ENCODE measurements at regions not wholly inside any gene's neighbourhood (a gene's known extent, or its start where the extent isn't known, plus 50 kb on each side); places are given as distances from the start of the nearest gene placed in this dataset.

GRCh38 chr4:171565130-171565788 is 247.9 kb upstream of the GALNTL6 start:
- no peak overlapping the region for H3K4me3 ChIP-seq (replicated peaks; ENCODE audit: low read depth, low read length)
- DNase-seq (ENCODE audit: extremely low read depth, low read depth): no peak
- TF ChIP-seq CTCF (IDR thresholded peaks at IDR 0.05; ENCODE audit: low read depth, low read length, missing control alignments): no peak

GRCh38 chr4:171561419-171561818 is 251.8 kb upstream of the GALNTL6 start:
- DNase-seq (ENCODE audit: extremely low read depth, low read depth): no peak
- H3K4me3 ChIP-seq (replicated peaks; ENCODE audit: low read depth, low read length): no peak overlapping the region
- no peak for TF ChIP-seq CTCF (IDR thresholded peaks at IDR 0.05; ENCODE audit: low read depth, low read length, missing control alignments)

GRCh38 chr4:171553961-171554360 is 259.2 kb upstream of the GALNTL6 start:
- H3K4me3 ChIP-seq (replicated peaks; ENCODE audit: low read depth, low read length): no peak overlapping the region
- TF ChIP-seq CTCF (IDR thresholded peaks at IDR 0.05; ENCODE audit: low read depth, low read length, missing control alignments): no peak
- DNase-seq (ENCODE audit: extremely low read depth, low read depth): no peak

- no peak for TF ChIP-seq CTCF (IDR thresholded peaks at IDR 0.05; ENCODE audit: low read depth, low read length, missing control alignments)
- no peak for DNase-seq (ENCODE audit: extremely low read depth, low read depth)
- no peak overlapping the region for H3K4me3 ChIP-seq (replicated peaks; ENCODE audit: low read depth, low read length)
Observed at GRCh38 chr4:171542640-171543039, 270.6 kb upstream of the GALNTL6 start.

- no peak overlapping the region for H3K4me3 ChIP-seq (replicated peaks; ENCODE audit: low read depth, low read length)
- TF ChIP-seq CTCF (IDR thresholded peaks at IDR 0.05; ENCODE audit: low read depth, low read length, missing control alignments): no peak
- no peak for DNase-seq (ENCODE audit: extremely low read depth, low read depth)
Observed at GRCh38 chr4:171538601-171539100, 274.6 kb upstream of the GALNTL6 start.

GRCh38 chr4:171534391-171534790 is 278.8 kb upstream of the GALNTL6 start:
- TF ChIP-seq CTCF (IDR thresholded peaks at IDR 0.05; ENCODE audit: low read depth, low read length, missing control alignments): no peak
- no peak overlapping the region for H3K4me3 ChIP-seq (replicated peaks; ENCODE audit: low read depth, low read length)
- DNase-seq (ENCODE audit: extremely low read depth, low read depth): no peak

- DNase-seq (ENCODE audit: extremely low read depth, low read depth): no peak
- H3K4me3 ChIP-seq (replicated peaks; ENCODE audit: low read depth, low read length): no peak overlapping the region
- TF ChIP-seq CTCF (IDR thresholded peaks at IDR 0.05; ENCODE audit: low read depth, low read length, missing control alignments): no peak
Observed at GRCh38 chr4:171532968-171533367, 280.2 kb upstream of the GALNTL6 start.

Measured in HFF-Myc (cell line).